Head of caudate nucleus (tissue), 42 donors: ENCODE measurements at regions not wholly inside any gene's neighbourhood (a gene's known extent, or its start where the extent isn't known, plus 50 kb on each side); places are given as distances from the start of the nearest gene placed in this dataset.
A peak's percentile ranks its signal among the peaks of the same experiment; 100 is the strongest.
"Not testable (repeated sequence)": the region's sequence is repeated elsewhere in the genome, so short reads cannot be mapped to it uniquely, and the experiment has no call there.

ENCODE experiments used
- DNase-seq, 42 donors: peaks; one replicate each; pipeline versions ENCODE4 v3.0.0 to v3.0.0-alpha.2; 2020 to 2021; ENCODE audit warnings: mixed read lengths in 7 of 42
- intact Hi-C: fragments of 100-400 bp; cut with DNase I; formaldehyde crosslinking; loops from one replicate; pipeline ENCODE4 v1.15.0; 2022

DNA sequence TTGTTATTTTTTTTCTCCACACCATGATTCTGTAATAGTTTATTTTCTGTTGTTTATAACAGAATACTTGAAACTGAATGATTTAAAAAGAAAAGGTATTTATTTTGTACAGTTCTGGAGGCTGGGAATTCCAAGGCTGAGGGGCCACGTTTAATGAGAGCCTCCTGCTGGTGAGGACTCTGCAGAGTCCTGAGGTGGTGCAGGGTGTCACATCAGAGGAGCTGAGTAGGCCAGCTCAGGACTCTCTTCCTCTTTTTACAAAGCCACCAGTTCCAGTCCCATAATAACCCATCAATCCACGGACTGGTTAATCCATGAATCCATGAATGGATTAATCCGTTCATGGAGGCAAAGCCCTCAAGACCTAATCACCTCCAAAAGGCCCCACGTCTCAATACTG lies 71.6 kb downstream of the TFAP2A start:
- no peak for DNase-seq

DNA sequence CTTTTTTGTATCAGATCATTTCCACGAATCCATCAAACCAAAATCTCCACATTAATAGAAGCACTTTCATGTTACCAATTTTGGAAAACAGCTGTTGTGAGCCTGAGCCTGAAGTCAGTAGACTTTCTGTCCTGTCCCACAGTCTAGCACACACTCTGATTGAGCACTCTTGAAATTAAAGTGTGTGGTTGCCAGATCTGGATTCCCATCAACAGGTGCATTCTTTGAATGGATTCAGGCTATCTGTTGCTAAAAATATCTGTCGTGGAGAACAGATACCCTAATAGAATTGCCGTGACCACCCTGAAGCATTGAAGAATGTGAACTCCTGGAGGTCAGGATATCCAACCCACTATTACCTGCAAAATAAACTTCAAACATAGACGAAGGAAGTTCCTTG lies 73.3 kb downstream of the TFAP2A start:
- DNase-seq = no peak
- intact Hi-C loops = no loop called here

More for the DNA sequence above, 71.6 kb downstream of the TFAP2A start:
- intact Hi-C loops = no loop called here

DNA sequence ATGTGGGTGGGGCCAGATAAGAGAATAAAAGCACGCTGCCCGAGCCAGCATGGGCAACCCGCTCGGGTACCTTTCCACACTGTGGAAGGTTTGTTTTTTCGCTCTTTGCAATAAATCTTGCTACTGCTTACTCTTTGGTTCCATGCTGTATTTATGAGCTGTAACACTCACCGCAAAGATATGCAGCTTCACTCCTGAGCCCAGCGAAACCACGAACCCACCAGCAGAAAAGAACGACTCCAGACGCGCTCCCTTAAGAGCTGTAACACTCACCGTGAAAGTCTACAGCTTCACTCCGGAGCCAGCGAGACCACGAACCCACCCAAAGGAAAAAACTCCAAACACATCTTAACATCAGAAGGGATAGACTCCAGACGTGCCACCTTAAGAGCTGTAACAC lies 76.7 kb downstream of the TFAP2A start:
- DNase-seq = no peak
- intact Hi-C loops = no loop called here

DNA sequence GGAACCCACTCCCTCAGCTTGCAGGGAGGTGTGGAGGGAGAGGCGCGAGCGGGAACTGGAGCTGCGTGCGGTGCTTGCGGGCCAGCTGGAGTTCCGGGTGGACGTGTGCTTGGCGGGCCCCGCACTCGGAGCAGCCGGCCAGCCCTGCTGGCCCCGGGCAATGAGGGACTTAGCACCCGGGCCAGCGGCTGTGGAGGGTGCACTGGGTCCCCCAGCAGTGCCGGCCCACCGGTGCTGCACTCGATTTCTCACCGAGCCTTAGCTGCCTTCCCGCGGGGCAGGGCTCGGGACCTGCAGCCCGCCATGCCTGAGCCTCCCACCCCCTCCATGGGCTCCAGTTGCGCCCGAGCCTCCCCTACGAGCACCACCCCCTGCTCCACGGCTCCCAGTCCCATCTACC lies 77.5 kb downstream of the TFAP2A start:
- DNase-seq, intact Hi-C loops: not testable (repeated sequence)

DNA sequence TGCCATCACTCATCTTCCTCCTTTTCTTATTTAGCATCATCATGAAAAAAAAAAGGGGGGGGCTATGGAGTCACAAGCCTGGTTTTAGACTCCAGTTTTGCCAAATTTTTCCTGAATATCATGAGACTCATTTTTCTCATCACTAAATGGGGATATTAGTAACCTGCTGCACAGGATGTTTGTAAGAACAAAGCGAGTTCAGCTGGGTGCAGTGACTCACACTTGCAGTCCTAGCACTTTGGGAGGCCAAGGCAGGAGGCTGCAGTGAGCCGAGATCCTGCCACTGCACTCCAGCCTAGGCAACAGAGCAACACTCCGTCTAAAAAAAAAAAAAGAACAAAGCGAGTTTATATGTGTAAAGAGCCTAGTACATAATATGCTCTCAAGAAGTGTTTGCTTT lies 82.8 kb downstream of the TFAP2A start:
- no peak for DNase-seq
- intact Hi-C loops = no loop called here

DNA sequence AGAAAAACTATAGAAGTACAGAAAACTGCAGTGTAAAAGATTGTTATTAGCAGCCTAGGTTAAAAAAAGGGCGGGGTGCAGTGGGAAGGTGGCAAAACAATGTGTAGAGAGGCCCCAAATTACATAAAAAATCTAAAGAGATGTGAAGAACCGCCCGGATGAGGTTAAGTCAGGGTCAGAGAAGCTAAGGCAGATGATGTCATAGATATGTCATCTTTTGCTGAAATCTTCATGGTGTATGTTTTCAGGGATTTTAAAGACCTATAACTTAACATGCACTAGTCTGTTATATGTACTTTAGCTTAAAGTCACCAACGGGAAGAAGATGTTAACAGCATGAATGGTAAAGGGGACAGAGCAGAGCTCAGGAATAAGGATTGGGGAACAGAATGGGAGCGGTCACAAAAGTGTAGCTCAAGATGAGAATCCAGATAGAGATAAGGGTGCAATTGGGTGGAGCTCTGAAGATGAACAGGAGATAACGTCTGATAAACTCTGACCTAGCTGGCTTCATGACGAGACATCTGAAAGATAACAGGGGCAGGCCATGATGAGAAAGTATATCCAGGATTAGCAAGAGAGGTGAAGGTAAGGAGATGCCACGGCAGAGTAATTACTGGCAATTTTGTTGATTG lies 83.4 kb downstream of the TFAP2A start:
- DNase-seq = no peak
- intact Hi-C loops = no loop called here

DNA sequence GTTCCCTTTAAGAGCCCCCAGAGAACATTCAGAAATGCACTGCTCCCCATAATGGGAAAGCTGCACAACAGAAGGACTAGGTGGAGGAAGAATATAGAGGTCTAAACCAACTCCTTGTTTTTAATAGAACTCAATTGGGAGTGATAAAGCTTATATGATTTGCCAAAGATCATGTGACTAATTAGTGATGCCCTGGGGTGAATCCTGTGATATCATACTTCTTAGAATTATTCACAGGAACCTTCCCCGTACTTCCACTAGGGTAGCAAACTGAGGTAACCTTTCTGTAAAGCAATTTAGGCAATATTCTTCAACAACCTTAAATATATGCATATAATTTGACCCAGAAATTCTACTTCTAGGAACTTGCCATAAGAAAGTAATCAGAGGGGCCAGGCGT lies 84.4 kb downstream of the TFAP2A start:
- intact Hi-C loops = no loop called here

DNA sequence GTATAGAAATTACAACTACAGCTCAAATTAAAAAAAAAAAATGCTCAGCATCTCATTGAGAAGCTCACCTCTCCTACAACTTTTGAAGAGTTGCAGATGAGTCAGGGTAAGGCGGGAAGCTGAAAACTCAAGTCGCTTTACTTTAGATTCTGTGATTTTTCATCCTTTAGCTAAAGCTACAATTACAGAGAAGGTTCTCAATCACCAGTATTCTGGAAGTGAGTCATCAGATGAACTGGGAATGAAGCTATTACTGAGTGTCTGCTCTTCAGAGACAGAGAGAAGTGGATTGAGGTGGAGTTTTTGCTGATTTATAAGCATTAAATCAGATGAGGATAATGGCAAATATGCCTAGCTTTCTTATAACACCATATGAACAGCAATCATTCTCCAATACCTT lies 91.9 kb downstream of the TFAP2A start:
- intact Hi-C loops = no loop called here
- DNase-seq = peak in 9 of 42 donors; percentile 15 to 50 (median 25)

More for the DNA sequence above, 84.4 kb downstream of the TFAP2A start:
- no peak for DNase-seq

DNA sequence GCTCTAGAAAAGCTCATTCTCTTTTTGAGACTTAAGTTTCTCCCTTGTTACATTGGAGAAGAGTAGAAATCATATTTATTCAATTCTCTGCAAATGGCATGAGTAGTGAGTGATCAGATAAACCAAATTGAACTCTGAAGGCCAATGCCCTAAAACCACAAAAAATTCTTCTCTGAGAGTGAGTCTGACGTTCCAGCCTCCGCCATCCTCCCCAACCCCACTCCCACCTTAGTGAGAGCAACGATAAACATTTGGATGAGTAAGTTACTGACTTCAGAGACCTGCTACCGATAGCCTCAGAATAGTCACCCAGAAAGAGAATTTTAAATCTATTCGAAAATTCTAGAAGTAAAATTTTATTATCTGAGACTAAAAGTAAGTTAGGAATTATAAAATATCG lies 94.6 kb downstream of the TFAP2A start:
- DNase-seq = no peak
- intact Hi-C loops = no loop called here

DNA sequence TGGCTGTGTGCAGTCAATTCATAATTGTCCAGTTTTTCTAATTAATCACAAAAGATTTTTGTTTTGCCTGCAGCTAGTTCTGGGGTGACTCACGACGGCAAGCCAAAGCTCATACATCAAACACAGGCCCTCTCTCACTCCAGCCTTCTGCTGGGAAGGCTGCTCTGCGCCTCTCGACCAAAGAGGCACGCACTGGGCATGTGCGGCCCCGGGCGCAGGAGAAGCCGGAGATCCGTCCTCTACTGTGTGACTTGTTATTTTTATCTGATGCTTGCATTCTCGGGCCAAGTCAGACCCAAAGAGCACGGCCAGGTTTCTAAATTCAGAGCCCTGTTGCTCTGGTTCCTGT lies 98.5 kb downstream of the TFAP2A start:
- peak; percentile 39 to 90 (median 76) for DNase-seq
- intact Hi-C loops = no loop called here

DNA sequence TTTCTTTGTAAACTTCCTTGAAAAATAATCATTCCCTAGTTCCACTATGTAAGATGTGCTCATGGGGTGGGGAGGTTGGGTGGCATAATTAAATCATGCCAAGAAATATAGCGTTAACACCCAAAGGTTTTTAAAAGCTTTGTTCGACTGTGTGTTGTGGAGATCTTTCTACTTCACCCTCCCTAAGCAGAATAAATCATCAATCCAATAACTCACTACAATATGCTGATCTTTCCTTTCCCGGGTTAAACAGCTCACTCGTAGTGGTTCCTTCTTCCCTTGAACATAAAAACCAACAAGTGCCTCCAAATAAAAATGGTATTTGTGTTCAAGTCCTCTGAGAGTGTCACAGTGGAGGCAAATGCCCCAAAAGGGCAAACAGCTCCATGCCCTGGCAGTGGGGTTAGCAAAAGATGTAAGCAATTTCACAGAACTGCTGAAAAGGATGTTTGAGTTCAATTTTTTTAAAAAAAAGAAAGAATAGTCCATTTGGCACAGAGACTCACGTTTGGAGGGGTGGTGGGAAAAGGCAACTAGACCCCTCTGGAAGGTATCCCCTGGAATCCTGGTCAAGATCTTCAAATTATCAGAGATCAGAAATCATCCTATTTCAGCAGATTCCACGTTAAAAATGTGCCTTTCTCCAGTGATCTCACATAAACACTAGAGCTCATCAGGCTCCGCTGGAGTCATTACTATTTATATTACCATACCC lies 99.1 kb downstream of the TFAP2A start:
- intact Hi-C loops = no loop called here
- peak in 9 of 42 donors; percentile 9 to 54 (median 20) for DNase-seq

DNA sequence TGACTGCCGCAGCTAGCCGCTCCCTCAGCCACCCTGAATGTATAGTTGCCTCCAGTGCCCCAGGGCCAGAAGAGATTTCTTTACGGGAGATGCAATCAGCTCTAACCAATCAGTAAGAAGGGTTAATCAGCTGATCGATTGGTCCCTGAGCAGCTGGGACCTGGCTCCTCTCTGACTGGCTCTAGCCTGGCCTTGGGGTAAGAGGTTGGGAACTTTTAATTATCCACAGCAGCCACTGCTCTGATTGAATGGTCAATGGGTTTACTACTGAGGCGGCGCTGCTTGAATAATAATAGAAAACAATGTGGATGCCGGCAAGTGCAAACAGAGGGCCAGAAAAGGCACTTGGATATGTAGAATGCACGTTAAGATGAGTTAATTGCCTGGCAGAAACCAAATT lies 99.8 kb downstream of the TFAP2A start:
- intact Hi-C loops = no loop called here
- DNase-seq = peak in 2 of 42 donors; percentile 14 to 46

DNA sequence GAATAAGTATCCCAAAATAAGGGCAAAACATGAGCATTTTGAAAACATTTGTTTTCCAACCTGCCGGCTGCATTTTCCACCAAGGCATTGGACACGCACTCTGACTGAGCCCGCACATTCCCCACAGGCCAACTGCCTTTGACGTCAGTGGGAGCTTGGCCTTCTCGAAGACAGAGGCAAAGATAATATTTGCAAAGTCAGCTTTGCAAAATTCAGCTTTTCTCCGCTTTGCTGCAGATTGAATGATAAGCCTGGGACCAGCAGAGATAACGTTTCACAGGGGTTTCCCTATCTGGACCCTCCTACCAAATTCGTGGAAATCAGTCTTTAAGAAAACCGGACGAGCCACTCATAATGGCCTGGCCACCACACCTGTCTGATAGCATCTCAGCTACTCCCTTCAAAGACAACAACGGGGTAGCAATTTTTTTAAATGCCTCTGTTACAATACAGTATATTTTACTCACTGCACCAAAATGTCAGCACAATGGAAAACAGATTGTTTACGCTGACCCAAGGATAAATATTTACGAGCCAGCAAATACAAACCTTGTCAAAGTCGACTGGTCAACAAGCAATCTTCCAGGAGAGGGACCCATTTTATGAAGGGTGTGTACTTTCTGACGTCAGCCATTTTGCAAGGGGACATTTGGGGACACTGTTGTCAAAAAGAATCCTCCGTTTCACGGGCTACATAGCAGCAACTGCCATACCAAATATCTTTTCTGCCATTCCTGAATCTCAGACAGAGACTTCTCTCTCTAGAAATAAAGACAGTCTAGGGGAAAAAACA lies 100.5 kb downstream of the TFAP2A start:
- intact Hi-C loops = no loop called here
- no peak for DNase-seq

DNA sequence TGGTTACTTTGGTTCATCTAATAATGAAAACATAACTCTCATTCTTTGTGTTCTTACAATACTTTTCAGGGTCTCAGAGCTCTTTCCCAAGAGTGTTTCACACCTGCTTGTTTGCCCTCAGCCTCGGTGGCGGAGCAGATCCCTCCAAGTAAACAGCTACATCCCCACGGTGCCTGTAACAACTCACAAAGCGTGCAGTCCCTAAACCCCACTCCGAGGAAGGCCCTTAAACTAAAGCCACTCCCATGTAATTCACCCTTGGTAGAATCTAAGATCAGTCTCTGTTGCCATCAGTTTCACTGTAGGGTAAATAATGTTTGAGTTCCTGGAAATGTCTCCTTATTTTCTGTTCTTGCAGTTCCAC lies 101.1 kb downstream of the TFAP2A start:
- no peak for DNase-seq
- intact Hi-C loops = no loop called here

DNA sequence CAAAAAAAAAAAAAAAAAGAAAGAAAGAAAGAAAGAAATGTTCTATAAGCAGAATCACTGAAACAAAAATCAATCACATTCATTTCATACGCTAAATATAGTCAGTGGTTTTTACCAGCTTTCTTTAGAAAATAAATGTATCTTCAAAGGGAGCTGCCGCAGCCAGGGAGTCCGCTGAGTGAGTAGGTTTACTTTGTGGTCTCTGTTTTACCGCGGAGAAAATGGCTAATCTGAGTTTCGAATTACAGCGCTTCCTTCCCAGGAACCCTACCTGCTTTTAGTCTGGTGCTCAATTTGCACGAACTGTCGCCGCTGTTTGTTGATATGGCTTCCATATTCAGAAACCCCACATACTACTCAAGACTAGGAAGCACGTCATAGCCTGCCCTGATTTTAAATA lies 102.4 kb downstream of the TFAP2A start:
- no peak for DNase-seq
- intact Hi-C loops = no loop called here

DNA sequence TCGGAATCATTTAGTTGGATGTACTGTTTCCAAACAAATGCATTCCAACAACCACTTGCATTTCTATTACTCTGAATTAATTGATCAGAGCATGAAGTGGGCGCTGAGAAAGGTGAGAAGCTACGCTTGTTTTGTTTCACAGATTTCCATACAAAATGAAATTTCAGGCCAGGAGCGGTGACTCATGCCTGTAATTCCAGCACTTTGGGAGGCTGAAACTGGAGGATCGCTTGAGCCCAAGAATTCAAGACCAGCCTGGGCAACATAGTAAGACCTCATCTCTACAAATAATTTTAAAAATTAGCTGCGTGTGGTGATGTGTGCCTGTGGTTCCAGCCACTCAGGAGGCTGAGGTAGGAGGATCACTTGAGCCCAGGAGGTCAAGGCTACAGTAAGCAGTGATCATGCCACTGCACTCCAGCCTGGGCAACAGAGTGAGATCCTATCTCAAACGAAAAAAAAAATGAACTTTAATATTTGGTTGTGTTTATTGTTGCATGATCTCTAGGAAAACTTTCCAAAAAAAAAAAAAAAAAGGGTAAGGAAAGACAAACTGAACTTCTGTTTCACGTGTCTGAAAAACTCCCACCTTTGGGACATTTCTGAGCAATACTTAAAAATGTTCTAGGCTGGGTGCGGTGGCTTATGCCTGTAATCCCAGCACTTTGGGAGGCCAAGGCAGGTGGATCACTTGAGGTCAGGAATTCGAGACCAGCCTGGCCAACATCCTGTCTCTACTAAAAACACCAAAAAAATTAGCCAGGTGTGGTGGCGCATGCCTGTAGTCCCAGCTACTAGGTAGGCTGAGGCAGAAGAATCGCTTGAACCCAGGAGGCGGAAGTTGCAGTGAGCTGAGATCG lies 103.1 kb downstream of the TFAP2A start:
- intact Hi-C loops, DNase-seq: not testable (repeated sequence)

DNA sequence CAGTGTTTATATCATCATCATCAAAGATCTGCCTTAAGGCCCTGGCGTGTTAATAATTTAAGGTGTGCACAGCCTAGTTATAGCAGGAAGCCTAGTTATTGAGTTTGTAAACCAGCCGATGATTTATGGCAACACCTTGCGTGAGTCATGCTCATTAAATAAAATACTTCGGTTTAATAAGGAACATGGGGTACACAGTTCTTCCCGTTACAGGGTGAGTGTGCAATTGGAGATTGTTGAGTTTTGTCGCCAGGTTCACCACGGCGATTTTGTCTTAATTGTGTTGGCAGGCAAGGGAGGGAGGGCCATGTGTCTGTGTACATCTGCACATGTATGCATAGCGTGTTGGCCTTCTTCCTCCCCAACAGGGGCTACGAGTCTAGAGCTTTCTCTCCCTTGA lies 104.0 kb downstream of the TFAP2A start:
- intact Hi-C loops = no loop called here
- no peak for DNase-seq

DNA sequence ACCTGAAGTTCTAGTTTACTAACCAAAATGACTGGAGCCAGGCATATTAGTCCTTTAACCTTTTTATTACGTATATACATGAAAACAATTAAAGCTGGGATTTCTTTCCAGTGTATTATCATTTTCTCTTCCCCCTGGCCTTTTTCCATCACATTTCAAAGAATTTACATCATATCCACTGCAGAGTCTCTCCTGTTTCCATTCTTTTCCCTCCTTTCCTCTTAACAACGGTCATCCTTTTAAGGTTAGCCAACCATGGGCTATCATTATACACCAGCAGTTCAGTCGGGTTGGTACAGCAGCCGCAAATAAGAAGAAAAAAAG lies 104.6 kb downstream of the TFAP2A start:
- intact Hi-C loops = no loop called here
- DNase-seq = no peak

DNA sequence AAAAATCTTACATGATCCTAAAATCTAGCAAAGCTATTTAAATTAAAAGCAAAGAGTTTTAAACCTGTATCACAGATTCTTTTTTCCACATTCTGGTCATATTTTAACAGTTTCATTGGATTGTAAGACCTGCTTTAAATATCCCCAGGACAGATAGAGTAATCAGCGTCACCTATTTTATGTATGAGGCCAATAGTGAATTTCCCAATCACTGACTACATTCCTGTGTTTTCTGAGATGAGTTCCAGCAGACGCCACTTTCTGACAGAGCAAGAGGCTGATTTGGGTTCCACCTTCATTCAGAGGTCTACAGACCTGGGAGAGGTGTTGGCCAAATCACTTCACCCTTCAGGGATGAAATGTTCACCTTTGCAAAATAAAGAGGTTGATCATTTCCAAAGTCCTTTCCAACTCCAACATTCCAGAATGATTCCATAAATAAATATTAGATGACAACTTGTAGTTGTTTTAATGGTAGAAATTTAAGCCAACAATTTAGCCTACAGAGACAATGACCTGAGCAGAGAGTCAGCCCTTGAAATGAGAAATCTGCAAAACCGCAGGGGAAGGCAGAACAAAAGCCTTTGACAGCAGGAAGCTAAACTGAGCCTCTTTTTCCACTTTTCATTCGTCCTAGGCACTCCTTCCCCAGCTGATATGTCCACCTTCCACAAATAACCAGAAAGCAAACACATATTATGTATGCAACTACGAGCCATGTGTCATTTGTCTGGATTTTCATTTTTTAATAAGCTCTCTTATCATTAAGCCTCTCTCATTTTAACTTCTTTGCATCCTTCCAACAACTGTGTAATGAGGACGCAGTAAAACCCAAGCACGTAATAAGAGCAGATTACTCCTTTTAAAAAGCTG lies 105.2 kb downstream of the TFAP2A start:
- no peak for DNase-seq
- intact Hi-C loops = no loop called here
